ENCODE measurements at regions not wholly inside any gene's neighbourhood (a gene's known extent, or its start where the extent isn't known, plus 50 kb on each side); places are given as distances from the start of the nearest gene placed in this dataset.

- no peak for DNase-seq
- Histone ChIP-seq H3K27ac (no peak overlapping the region), H3K4me1 (no peaks in the 10 kb centered on the region), H3K4me3 (no peak overlapping the region), H3K36me3 (no peaks in the 10 kb centered on the region), H3K27me3 (no peaks in the 10 kb centered on the region), H3K9me3 (no peaks in the 10 kb centered on the region)
- intact Hi-C loops (cut with DNase I; ENCODE audit: low total_unique reads): no loop called here
- TF ChIP-seq, protein P1, sequence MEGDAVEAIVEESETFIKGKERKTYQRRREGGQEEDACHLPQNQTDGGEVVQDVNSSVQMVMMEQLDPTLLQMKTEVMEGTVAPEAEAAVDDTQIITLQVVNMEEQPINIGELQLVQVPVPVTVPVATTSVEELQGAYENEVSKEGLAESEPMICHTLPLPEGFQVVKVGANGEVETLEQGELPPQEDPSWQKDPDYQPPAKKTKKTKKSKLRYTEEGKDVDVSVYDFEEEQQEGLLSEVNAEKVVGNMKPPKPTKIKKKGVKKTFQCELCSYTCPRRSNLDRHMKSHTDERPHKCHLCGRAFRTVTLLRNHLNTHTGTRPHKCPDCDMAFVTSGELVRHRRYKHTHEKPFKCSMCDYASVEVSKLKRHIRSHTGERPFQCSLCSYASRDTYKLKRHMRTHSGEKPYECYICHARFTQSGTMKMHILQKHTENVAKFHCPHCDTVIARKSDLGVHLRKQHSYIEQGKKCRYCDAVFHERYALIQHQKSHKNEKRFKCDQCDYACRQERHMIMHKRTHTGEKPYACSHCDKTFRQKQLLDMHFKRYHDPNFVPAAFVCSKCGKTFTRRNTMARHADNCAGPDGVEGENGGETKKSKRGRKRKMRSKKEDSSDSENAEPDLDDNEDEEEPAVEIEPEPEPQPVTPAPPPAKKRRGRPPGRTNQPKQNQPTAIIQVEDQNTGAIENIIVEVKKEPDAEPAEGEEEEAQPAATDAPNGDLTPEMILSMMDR (IDR thresholded peaks at IDR 0.05): no peak
These were observed 176.8 kb upstream of the AGR3 start for GRCh38 chr7:17058568-17058967.

GRCh38 chr7:17060051-17060450 lies 178.3 kb upstream of the AGR3 start:
- intact Hi-C loops (cut with DNase I; ENCODE audit: low total_unique reads): no loop called here
- no peaks in the 10 kb centered on the region for H3K27me3 ChIP-seq
- H3K9me3 ChIP-seq: no peaks in the 10 kb centered on the region
- TF ChIP-seq, protein P1 (IDR thresholded peaks at IDR 0.05): no peak
- no peaks in the 10 kb centered on the region for H3K36me3 ChIP-seq
- H3K4me1 ChIP-seq: no peaks in the 10 kb centered on the region
- no peak overlapping the region for H3K4me3 ChIP-seq
- H3K27ac ChIP-seq: no peak overlapping the region
- DNase-seq: no peak

- Histone ChIP-seq H3K36me3 (no peaks in the 10 kb centered on the region), H3K4me1 (no peaks in the 10 kb centered on the region), H3K4me3 (no peak overlapping the region), H3K27me3 (no peaks in the 10 kb centered on the region), H3K9me3 (no peaks in the 10 kb centered on the region), H3K27ac (no peak overlapping the region)
- intact Hi-C loops (cut with DNase I; ENCODE audit: low total_unique reads): no loop called here
- TF ChIP-seq, protein P1 (IDR thresholded peaks at IDR 0.05): no peak
- DNase-seq: no peak
These were observed 179.7 kb upstream of the AGR3 start for GRCh38 chr7:17061443-17061842.

DNA sequence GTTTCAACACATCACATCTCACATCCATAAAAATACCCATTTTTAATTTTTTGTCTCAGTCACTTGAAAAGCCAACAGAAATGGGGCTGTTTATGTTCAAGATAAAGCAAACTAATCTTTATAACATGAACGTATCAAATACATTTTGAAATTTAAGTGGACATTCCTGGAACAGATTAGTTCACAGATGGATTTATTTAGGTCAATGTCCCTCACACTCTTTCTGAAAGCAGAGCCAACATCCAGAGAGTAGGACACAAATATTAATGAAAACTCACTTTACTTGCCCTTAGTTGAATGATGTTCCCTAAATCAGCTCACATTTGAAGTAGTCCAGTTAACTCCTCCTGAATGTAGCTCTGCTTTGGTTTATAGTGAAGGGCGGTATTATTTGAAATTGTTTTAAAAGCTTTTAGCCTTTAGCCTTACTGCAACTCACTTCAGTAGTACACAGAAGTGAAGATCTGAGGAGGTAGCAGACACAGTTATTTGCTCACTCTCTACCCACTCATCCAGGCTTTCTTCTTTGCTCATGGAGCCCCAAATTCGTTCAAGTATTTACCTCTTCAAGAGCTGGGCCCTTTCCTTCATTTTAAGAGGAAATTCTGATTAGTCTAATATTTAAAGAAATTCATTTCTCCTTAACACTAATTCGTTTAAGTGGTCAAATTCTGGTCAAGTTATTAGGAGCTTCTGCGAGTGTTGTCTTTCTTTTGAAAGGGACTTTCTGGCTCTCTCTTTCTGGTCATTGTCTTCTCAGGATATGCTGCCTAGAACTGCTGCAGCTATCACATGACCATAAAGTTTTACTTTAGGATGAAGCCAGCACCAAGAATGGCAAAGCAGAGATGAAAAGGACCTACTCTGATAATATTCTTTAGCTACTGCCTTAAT lies 180.6 kb upstream of the AGR3 start:
- Histone ChIP-seq H3K4me1 (no peaks in the 10 kb centered on the region), H3K27me3 (no peaks in the 10 kb centered on the region), H3K27ac (no peak overlapping the region), H3K36me3 (no peaks in the 10 kb centered on the region), H3K9me3 (no peaks in the 10 kb centered on the region), H3K4me3 (no peak overlapping the region)
- intact Hi-C loops (cut with DNase I; ENCODE audit: low total_unique reads): no loop called here
- TF ChIP-seq, protein P1 (IDR thresholded peaks at IDR 0.05): no peak
- no peak for DNase-seq

- intact Hi-C loops (cut with DNase I; ENCODE audit: low total_unique reads): no loop called here
- Histone ChIP-seq H3K27me3 (no peaks in the 10 kb centered on the region), H3K9me3 (no peaks in the 10 kb centered on the region), H3K27ac (no peak overlapping the region), H3K4me1 (no peaks in the 10 kb centered on the region), H3K36me3 (no peaks in the 10 kb centered on the region), H3K4me3 (no peak overlapping the region)
- TF ChIP-seq, protein P1 (IDR thresholded peaks at IDR 0.05): no peak
- DNase-seq: no peak
These were observed 181.2 kb upstream of the AGR3 start for GRCh38 chr7:17063045-17063383.

Data from tibial artery (tissue), 4 donors.